Vagina (tissue), 2 donors: ENCODE measurements at regions not wholly inside any gene's neighbourhood (a gene's known extent, or its start where the extent isn't known, plus 50 kb on each side); places are given as distances from the start of the nearest gene placed in this dataset.

Experiments used
- POLR2AphosphoS5 ChIP-seq, 2 donors: sonication (generic); formaldehyde crosslinking; IDR thresholded peaks; one replicate each; pipeline ENCODE4 v1.9.0; 2017; ENCODE audit warnings: antibody characterized with exemption in 2 of 2, mild to moderate bottlenecking in 2 of 2, low read depth in 1 of 2; ENCODE audit not compliant: insufficient read depth in 1 of 2
- TF ChIP-seq, protein P1 (sequence below), 3 experiments: fragments of 450-650 bp in 2 of 3; fragments of 200-600 bp in 1 of 3; sonication (generic) in 1 of 3; IDR thresholded peaks; one replicate each; pipeline ENCODE4 v1.5.1; 2017 to 2019; ENCODE audit warnings: antibody characterized with exemption in 3 of 3, mild to moderate bottlenecking in 2 of 3, moderate library complexity in 2 of 3

- TF ChIP-seq, protein P1, sequence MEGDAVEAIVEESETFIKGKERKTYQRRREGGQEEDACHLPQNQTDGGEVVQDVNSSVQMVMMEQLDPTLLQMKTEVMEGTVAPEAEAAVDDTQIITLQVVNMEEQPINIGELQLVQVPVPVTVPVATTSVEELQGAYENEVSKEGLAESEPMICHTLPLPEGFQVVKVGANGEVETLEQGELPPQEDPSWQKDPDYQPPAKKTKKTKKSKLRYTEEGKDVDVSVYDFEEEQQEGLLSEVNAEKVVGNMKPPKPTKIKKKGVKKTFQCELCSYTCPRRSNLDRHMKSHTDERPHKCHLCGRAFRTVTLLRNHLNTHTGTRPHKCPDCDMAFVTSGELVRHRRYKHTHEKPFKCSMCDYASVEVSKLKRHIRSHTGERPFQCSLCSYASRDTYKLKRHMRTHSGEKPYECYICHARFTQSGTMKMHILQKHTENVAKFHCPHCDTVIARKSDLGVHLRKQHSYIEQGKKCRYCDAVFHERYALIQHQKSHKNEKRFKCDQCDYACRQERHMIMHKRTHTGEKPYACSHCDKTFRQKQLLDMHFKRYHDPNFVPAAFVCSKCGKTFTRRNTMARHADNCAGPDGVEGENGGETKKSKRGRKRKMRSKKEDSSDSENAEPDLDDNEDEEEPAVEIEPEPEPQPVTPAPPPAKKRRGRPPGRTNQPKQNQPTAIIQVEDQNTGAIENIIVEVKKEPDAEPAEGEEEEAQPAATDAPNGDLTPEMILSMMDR (IDR thresholded peaks at IDR 0.05) = no peak
- TF ChIP-seq POLR2AphosphoS5 (IDR thresholded peaks at IDR 0.05; ENCODE audit: insufficient read depth in 1 of 2, low read depth in 1 of 2) = no peak
Observed at GRCh38 chr7:81819861-81820260, 50.0 kb upstream of the HGF start.
